ENCODE measurements at regions not wholly inside any gene's neighbourhood (a gene's known extent, or its start where the extent isn't known, plus 50 kb on each side); places are given as distances from the start of the nearest gene placed in this dataset.

- TF ChIP-seq, protein P1, sequence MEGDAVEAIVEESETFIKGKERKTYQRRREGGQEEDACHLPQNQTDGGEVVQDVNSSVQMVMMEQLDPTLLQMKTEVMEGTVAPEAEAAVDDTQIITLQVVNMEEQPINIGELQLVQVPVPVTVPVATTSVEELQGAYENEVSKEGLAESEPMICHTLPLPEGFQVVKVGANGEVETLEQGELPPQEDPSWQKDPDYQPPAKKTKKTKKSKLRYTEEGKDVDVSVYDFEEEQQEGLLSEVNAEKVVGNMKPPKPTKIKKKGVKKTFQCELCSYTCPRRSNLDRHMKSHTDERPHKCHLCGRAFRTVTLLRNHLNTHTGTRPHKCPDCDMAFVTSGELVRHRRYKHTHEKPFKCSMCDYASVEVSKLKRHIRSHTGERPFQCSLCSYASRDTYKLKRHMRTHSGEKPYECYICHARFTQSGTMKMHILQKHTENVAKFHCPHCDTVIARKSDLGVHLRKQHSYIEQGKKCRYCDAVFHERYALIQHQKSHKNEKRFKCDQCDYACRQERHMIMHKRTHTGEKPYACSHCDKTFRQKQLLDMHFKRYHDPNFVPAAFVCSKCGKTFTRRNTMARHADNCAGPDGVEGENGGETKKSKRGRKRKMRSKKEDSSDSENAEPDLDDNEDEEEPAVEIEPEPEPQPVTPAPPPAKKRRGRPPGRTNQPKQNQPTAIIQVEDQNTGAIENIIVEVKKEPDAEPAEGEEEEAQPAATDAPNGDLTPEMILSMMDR (IDR thresholded peaks at IDR 0.05), result no peak
- TF ChIP-seq POLR2A (IDR thresholded peaks at IDR 0.05), result no peak
Measured at GRCh38 chr4:33080275-33080674, 2360.1 kb downstream of the PCDH7 start.
